Peyer's patch (tissue), 4 donors: ENCODE measurements at regions not wholly inside any gene's neighbourhood (a gene's known extent, or its start where the extent isn't known, plus 50 kb on each side); places are given as distances from the start of the nearest gene placed in this dataset.

Experiments
- POLR2A ChIP-seq, 2 donors: fragments of 450-650 bp; IDR thresholded peaks; one replicate each; pipeline ENCODE4 v1.5.1; 2017; ENCODE audit warnings: antibody characterized with exemption in 2 of 2, mild to moderate bottlenecking in 2 of 2, moderate library complexity in 2 of 2
- TF ChIP-seq, protein P1 (sequence below), 6 experiments: fragments of 450-650 bp in 4 of 6; fragments of 200-600 bp in 2 of 6; sonication (generic) in 1 of 6; IDR thresholded peaks; one replicate each; pipeline ENCODE4 v1.5.1; 2017 to 2019; ENCODE audit warnings: antibody characterized with exemption in 6 of 6, mild to moderate bottlenecking in 3 of 6, moderate library complexity in 1 of 6

DNA sequence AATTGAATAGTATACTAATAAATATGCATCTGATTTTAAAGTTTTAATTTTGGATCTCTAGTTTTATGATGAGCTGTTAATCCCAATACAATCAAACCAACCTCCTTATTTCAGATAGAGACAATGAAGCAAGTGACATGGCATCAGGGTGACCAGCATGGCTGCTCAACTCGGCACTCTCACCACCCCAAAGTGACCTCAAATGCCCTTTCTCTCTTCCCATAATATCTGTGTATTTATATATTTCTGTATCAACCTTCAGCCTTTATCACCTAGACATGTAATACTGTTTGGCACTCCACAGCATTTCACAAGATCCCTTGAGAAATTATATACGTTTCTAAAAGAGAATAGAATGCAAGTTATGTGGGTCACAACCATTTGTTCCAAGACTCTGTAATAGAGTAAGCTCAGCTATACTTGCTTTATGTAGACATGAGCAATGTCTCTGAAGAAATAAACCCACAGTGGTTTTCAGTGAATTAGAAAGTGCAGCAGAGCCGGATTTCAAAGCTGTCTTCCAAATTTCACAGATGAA is 1623.2 kb upstream of the PABPC4L start:
- TF ChIP-seq, protein P1, sequence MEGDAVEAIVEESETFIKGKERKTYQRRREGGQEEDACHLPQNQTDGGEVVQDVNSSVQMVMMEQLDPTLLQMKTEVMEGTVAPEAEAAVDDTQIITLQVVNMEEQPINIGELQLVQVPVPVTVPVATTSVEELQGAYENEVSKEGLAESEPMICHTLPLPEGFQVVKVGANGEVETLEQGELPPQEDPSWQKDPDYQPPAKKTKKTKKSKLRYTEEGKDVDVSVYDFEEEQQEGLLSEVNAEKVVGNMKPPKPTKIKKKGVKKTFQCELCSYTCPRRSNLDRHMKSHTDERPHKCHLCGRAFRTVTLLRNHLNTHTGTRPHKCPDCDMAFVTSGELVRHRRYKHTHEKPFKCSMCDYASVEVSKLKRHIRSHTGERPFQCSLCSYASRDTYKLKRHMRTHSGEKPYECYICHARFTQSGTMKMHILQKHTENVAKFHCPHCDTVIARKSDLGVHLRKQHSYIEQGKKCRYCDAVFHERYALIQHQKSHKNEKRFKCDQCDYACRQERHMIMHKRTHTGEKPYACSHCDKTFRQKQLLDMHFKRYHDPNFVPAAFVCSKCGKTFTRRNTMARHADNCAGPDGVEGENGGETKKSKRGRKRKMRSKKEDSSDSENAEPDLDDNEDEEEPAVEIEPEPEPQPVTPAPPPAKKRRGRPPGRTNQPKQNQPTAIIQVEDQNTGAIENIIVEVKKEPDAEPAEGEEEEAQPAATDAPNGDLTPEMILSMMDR (IDR thresholded peaks at IDR 0.05) = no peak
- no peak for TF ChIP-seq POLR2A (IDR thresholded peaks at IDR 0.05)
